Keratinocyte (primary cell): ENCODE measurements at regions not wholly inside any gene's neighbourhood (a gene's known extent, or its start where the extent isn't known, plus 50 kb on each side); places are given as distances from the start of the nearest gene placed in this dataset.
"Not testable (repeated sequence)": the region's sequence is repeated elsewhere in the genome, so short reads cannot be mapped to it uniquely, and the experiment has no call there.

Source experiments
- DNase-seq: peaks from one replicate; pipeline ENCODE4 v3.0.0-alpha.2; 2011; ENCODE audit warnings: low read depth, missing footprints, low spot score
- FAIRE-seq: peaks from 2 replicates; lab custom pipeline; 2011; peaks lifted over from hg19 to GRCh38; lab: Jason Lieb, UNC
- H2AFZ ChIP-seq: 2 replicates; pipeline ENCODE4 v1.6.0; 2012; ENCODE audit warnings: low read length, control low read depth, inconsistent platforms; ENCODE audit not compliant: control insufficient read depth
- H3K27ac ChIP-seq: 2 replicates; pipeline ENCODE4 v1.5.1; 2011; ENCODE audit warnings: low read length; ENCODE audit not compliant: control insufficient read depth, insufficient read depth
- H3K27me3 ChIP-seq: 3 replicates; pipeline ENCODE4 v1.6.0; 2011; ENCODE audit warnings: low read length; ENCODE audit not compliant: control insufficient read depth, insufficient read depth; ENCODE audit errors: extremely low read depth
- H3K36me3 ChIP-seq, 2 experiments: 2 replicates in 1 of 2; 3 replicates in 1 of 2; pipeline ENCODE4 v1.5.1; 2011; ENCODE audit warnings: low read length in 2 of 2, mild to moderate bottlenecking in 1 of 2; ENCODE audit not compliant: control insufficient read depth in 2 of 2, insufficient read depth in 2 of 2; ENCODE audit errors: extremely low read depth in 1 of 2
- H3K4me1 ChIP-seq: 3 replicates; pipeline ENCODE4 v1.5.1; 2011; ENCODE audit warnings: low read length; ENCODE audit not compliant: control insufficient read depth, insufficient read depth; ENCODE audit errors: extremely low read depth
- H3K4me2 ChIP-seq: 3 replicates; pipeline ENCODE4 v1.6.0; 2011; ENCODE audit warnings: low read depth, low read length; ENCODE audit not compliant: control insufficient read depth, insufficient read depth; ENCODE audit errors: extremely low read depth
- H3K4me3 ChIP-seq, 3 experiments: fragments of 200-600 bp in 1 of 3; sonication (generic) in 1 of 3; 2 replicates in 2 of 3; 3 replicates in 1 of 3; pipeline ENCODE4 v1.5.1; 2011 to 2016; ENCODE audit warnings: low read length in 3 of 3, mild to moderate bottlenecking in 3 of 3, control low read depth in 2 of 3, inconsistent platforms in 1 of 3, low read depth in 1 of 3, mixed read lengths in 1 of 3, mixed run types in 1 of 3, moderate library complexity in 1 of 3; ENCODE audit not compliant: control insufficient read depth in 2 of 3, insufficient read depth in 2 of 3; ENCODE audit errors: extremely low read depth in 1 of 3
- H3K79me2 ChIP-seq: 2 replicates; pipeline ENCODE4 v1.6.0; 2012; ENCODE audit warnings: low read length; ENCODE audit not compliant: control insufficient read depth, insufficient read depth
- H3K9ac ChIP-seq: 3 replicates; pipeline ENCODE4 v1.6.0; 2011; ENCODE audit warnings: low read length; ENCODE audit not compliant: control insufficient read depth, insufficient read depth; ENCODE audit errors: extremely low read depth
- H3K9me1 ChIP-seq: 3 replicates; pipeline ENCODE4 v1.6.0; 2011; ENCODE audit warnings: low read length; ENCODE audit not compliant: control insufficient read depth, insufficient read depth; ENCODE audit errors: extremely low read depth
- H3K9me3 ChIP-seq: 2 replicates; pipeline ENCODE4 v1.5.1; 2012; ENCODE audit warnings: low read depth, low read length; ENCODE audit not compliant: control insufficient read depth
- H4K20me1 ChIP-seq: 3 replicates; pipeline ENCODE4 v1.6.0; 2011; ENCODE audit warnings: low read length; ENCODE audit not compliant: control insufficient read depth, insufficient read depth; ENCODE audit errors: extremely low read depth
- EZH2 ChIP-seq: IDR thresholded peaks from one replicate; pipeline ENCODE4 v1.6.1; 2012; ENCODE audit warnings: inconsistent platforms, mild to moderate bottlenecking, low read length, moderate library complexity
- dilution Hi-C: fragments of 300-500 bp; cut with MboI; formaldehyde crosslinking; loops from one replicate; pipeline ENCODE4 v1.7.0; 2020; ENCODE audit warnings: low sequenced_read_pairs; ENCODE audit not compliant: extremely low pct_ligation_motif_present
- TF ChIP-seq, protein P1 (sequence below), 3 experiments: IDR thresholded peaks in 1 of 3; conservative IDR thresholded peaks in 1 of 3; optimal IDR thresholded peaks in 1 of 3; 2 replicates in 2 of 3; 3 replicates in 1 of 3; pipeline versions ENCODE3 to v1.5.1; 2011; ENCODE audit warnings: low read length in 3 of 3, mild to moderate bottlenecking in 3 of 3, moderate library complexity in 2 of 3, control low read depth in 1 of 3, inconsistent platforms in 1 of 3; ENCODE audit not compliant: insufficient read depth in 2 of 3; ENCODE audit errors: extremely low read depth in 1 of 3

DNA sequence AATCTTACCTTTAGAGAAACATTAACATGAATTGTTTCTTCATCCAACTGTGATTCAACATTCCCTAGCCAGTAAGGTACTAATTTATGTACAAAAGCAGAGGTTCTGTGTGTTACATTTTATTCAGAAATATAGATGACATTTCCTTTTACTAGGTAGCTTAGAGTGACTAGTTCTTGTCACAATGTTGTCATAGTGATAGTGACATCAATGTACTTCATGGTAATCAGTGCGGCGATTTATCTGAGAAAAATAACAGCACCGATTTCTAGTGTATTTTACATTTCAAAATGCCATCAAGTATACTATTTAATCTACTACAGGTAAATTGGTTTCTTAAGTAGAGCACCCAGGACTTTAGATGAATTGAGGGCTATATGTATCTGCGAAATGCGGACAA lies 72.1 kb upstream of the DGKB start:
- Histone ChIP-seq H2AFZ (no peak overlapping the region), H3K9me1 (no peaks in the 10 kb centered on the region), H3K9me3 (no peaks in the 10 kb centered on the region), H3K36me3 (no peaks in the 10 kb centered on the region), H3K4me3 (no peak overlapping the region), H3K27me3 (no peaks in the 10 kb centered on the region), H3K9ac (no peak overlapping the region), H4K20me1 (no peaks in the 10 kb centered on the region), H3K79me2 (no peaks in the 10 kb centered on the region), H3K4me1 (no peaks in the 10 kb centered on the region), H3K27ac (no peak overlapping the region), H3K4me2 (no peak overlapping the region)
- TF ChIP-seq, protein P1, sequence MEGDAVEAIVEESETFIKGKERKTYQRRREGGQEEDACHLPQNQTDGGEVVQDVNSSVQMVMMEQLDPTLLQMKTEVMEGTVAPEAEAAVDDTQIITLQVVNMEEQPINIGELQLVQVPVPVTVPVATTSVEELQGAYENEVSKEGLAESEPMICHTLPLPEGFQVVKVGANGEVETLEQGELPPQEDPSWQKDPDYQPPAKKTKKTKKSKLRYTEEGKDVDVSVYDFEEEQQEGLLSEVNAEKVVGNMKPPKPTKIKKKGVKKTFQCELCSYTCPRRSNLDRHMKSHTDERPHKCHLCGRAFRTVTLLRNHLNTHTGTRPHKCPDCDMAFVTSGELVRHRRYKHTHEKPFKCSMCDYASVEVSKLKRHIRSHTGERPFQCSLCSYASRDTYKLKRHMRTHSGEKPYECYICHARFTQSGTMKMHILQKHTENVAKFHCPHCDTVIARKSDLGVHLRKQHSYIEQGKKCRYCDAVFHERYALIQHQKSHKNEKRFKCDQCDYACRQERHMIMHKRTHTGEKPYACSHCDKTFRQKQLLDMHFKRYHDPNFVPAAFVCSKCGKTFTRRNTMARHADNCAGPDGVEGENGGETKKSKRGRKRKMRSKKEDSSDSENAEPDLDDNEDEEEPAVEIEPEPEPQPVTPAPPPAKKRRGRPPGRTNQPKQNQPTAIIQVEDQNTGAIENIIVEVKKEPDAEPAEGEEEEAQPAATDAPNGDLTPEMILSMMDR (optimal IDR thresholded peaks at IDR 0.05 in 1 of 3, IDR thresholded peaks at IDR 0.05 in 1 of 3, conservative IDR thresholded peaks at IDR 0.05 in 1 of 3; ENCODE audit: extremely low read depth in 1 of 3, insufficient read depth in 2 of 3, low read length in 3 of 3), result no peak
- FAIRE-seq (no peak), DNase-seq (no peak)
- dilution Hi-C loops, result no loop called here

DNA sequence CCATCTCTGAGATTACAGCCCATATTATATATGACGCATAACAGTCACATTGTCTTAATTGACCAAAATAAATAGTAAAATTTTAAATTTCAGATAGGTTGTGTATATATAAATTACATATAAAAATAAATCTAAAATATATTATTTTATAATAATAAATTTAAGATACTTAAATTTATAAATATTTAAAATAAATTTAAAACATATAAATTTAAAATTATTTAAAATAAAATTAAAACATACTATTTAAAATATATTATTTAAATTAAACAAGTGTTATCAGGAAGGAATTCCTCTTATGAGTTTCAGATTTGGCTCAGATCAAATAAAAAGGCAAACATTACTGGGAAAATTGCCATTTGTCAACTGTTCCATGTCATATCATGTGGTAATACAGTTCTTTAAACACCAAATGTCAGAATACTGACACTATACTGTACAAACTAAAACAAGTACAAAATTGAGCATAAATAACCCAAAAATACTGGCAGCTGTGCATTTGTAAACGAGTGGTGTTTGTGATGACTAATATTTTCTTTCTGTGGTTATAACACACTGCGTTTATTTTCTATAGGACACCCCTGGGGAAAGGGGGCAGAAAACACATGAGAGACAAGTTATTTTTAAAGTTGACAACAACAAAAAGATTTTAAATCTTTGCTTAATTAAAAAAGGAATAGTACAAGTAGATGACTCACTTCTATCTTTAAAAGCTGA lies 71.3 kb upstream of the DGKB start:
- dilution Hi-C loops, result no loop called here
- TF ChIP-seq, protein P1 (optimal IDR thresholded peaks at IDR 0.05 in 1 of 3, IDR thresholded peaks at IDR 0.05 in 1 of 3, conservative IDR thresholded peaks at IDR 0.05 in 1 of 3; ENCODE audit: extremely low read depth in 1 of 3, insufficient read depth in 2 of 3, low read length in 3 of 3), result no peak
- no peak for TF ChIP-seq EZH2
- no peak overlapping the region for H3K27ac ChIP-seq
- no peak overlapping the region for H2AFZ ChIP-seq
- H3K9ac ChIP-seq, result no peak overlapping the region
- no peaks in the 10 kb centered on the region for H3K9me1 ChIP-seq
- no peaks in the 10 kb centered on the region for H3K36me3 ChIP-seq
- H3K9me3 ChIP-seq, result no peaks in the 10 kb centered on the region
- H4K20me1 ChIP-seq, result no peaks in the 10 kb centered on the region
- H3K4me3 ChIP-seq, result no peak overlapping the region
- H3K4me2 ChIP-seq, result no peak overlapping the region
- no peaks in the 10 kb centered on the region for H3K27me3 ChIP-seq
- H3K79me2 ChIP-seq, result no peaks in the 10 kb centered on the region
- no peaks in the 10 kb centered on the region for H3K4me1 ChIP-seq
- no peak for DNase-seq
- FAIRE-seq, result no peak

DNA sequence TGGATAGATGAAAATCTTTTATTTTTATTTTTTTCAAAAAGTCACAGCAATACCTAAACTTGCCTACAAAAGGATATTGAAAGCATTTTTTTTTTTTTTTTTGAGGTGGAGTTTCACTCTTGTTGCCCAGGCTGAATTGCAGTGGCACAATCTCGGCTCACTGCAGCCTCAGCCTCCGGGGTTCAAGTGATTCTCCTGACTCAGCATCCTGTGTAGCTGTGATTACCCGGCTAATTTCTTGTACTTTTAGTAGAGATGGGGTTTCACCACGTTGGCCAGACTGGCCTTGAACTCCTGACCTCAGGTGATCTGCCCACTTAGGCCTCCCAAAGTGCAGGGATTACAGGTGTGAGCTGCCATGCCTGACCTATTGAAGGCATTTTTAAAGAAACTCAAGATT lies 69.1 kb upstream of the DGKB start:
- H2AFZ ChIP-seq, H3K9me1 ChIP-seq, H3K36me3 ChIP-seq, DNase-seq, H4K20me1 ChIP-seq, dilution Hi-C loops, H3K27me3 ChIP-seq, FAIRE-seq, H3K4me2 ChIP-seq, H3K4me1 ChIP-seq, H3K79me2 ChIP-seq, H3K4me3 ChIP-seq, H3K27ac ChIP-seq, H3K9me3 ChIP-seq, H3K9ac ChIP-seq: not testable (repeated sequence)

DNA sequence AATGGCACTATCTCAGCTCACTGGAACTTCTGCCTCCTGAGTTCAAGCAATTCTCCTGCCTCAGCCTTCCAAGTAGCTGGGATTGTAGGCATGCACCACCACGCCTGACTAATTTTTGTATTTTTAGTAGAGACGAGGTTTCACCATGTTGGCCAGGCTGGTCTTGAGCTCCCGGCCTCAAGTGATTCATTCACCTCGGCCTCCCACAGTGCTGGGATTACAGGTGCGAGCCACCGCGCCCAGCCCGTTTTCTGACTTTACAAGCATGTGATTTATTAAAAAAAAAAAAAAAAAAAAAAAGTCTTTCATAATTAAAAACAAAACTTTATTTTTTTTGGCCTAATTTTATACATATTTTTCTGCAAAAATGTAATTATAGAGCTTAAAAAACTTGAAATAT lies 64.8 kb upstream of the DGKB start:
- FAIRE-seq, H2AFZ ChIP-seq, H4K20me1 ChIP-seq, H3K27ac ChIP-seq, H3K27me3 ChIP-seq, H3K79me2 ChIP-seq, H3K4me3 ChIP-seq, H3K9me1 ChIP-seq, dilution Hi-C loops, H3K4me1 ChIP-seq, H3K9me3 ChIP-seq, H3K4me2 ChIP-seq, DNase-seq, H3K36me3 ChIP-seq, H3K9ac ChIP-seq: not testable (repeated sequence)
